Upper lobe of left lung (tissue), 4 donors: ENCODE measurements at regions not wholly inside any gene's neighbourhood (a gene's known extent, or its start where the extent isn't known, plus 50 kb on each side); places are given as distances from the start of the nearest gene placed in this dataset.

Experiments used
- EP300 ChIP-seq, 4 donors: sonication (generic); formaldehyde crosslinking; IDR thresholded peaks; one replicate each; pipeline ENCODE4 v1.5.1; 2017; ENCODE audit warnings: antibody characterized with exemption in 4 of 4, control low read depth in 2 of 4
- POLR2A ChIP-seq, 4 donors: fragments of 450-650 bp; IDR thresholded peaks; one replicate each; pipeline ENCODE4 v1.5.1; 2016 to 2017; ENCODE audit warnings: antibody characterized with exemption in 4 of 4, mild to moderate bottlenecking in 2 of 4
- POLR2AphosphoS5 ChIP-seq, 2 donors: sonication (generic); formaldehyde crosslinking; IDR thresholded peaks; one replicate each; pipeline ENCODE4 v1.5.1; 2017; ENCODE audit warnings: antibody characterized with exemption in 2 of 2
- TF ChIP-seq, protein P1 (sequence below), 6 experiments: fragments of 450-650 bp in 4 of 6; fragments of 200-600 bp in 2 of 6; sonication (generic) in 2 of 6; IDR thresholded peaks; one replicate each; pipeline ENCODE4 v1.5.1; 2016 to 2019; ENCODE audit warnings: antibody characterized with exemption in 6 of 6

DNA sequence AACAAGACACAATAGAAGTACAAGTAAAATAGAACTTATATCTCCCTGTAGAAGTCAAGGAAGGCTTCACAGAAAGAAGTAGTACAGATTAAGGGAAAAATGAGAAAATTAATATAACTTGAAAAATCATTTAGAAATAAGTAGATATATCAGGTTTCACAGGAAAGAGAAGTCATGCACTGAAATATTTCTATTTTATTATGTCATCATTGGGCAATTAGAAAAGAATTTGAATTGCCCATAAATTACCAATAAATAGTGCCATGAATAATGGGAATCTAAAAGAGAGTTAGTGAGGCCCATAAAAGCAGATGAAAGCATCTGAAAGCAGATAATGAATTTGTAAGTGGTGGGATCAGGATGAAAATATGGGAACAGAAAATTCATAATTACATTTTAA, 1597.8 kb downstream of the PLA2G4A start:
- TF ChIP-seq, protein P1, sequence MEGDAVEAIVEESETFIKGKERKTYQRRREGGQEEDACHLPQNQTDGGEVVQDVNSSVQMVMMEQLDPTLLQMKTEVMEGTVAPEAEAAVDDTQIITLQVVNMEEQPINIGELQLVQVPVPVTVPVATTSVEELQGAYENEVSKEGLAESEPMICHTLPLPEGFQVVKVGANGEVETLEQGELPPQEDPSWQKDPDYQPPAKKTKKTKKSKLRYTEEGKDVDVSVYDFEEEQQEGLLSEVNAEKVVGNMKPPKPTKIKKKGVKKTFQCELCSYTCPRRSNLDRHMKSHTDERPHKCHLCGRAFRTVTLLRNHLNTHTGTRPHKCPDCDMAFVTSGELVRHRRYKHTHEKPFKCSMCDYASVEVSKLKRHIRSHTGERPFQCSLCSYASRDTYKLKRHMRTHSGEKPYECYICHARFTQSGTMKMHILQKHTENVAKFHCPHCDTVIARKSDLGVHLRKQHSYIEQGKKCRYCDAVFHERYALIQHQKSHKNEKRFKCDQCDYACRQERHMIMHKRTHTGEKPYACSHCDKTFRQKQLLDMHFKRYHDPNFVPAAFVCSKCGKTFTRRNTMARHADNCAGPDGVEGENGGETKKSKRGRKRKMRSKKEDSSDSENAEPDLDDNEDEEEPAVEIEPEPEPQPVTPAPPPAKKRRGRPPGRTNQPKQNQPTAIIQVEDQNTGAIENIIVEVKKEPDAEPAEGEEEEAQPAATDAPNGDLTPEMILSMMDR (IDR thresholded peaks at IDR 0.05), result no peak
- TF ChIP-seq POLR2A (IDR thresholded peaks at IDR 0.05) (no peak), EP300 (IDR thresholded peaks at IDR 0.05) (no peak), POLR2AphosphoS5 (IDR thresholded peaks at IDR 0.05) (no peak)
